HFF-Myc (cell line): ENCODE measurements at regions not wholly inside any gene's neighbourhood (a gene's known extent, or its start where the extent isn't known, plus 50 kb on each side); places are given as distances from the start of the nearest gene placed in this dataset.
A peak's percentile ranks its signal among the peaks of the same experiment; 100 is the strongest.

Source experiments
- DNase-seq: peaks from one replicate; pipeline ENCODE4 v3.0.0-alpha.2; 2011; ENCODE audit warnings: low read depth; ENCODE audit errors: extremely low read depth
- H3K4me3 ChIP-seq: replicated peaks from 2 replicates; pipeline ENCODE4 v1.5.1; 2011; ENCODE audit warnings: low read depth, mild to moderate bottlenecking, control low read depth, low read length
- TF ChIP-seq, protein P1 (sequence below): IDR thresholded peaks from 2 replicates; pipeline ENCODE4 v1.5.1; 2012; ENCODE audit warnings: mild to moderate bottlenecking, low read depth, low read length, control low read depth; ENCODE audit errors: missing control alignments

DNA sequence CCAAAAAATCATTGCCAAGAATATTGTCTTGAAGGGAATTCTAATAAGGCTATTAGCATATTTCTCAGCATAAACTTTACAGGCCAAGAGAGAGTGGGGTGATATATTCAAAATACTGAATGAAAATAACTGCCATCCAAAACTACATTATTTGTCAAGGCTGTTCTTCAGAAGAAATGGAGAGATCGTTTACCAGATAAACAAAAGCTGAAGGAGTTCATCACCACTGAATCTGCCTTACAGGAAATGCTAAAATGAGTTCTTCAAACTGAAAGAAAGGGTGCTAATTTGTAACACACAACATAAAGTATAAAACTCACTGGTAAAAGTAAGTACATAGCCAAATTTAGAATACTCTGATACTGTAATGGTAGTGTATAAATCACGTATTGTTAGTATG lies 517.0 kb downstream of the TENT5A start:
- no peak for DNase-seq
- TF ChIP-seq, protein P1, sequence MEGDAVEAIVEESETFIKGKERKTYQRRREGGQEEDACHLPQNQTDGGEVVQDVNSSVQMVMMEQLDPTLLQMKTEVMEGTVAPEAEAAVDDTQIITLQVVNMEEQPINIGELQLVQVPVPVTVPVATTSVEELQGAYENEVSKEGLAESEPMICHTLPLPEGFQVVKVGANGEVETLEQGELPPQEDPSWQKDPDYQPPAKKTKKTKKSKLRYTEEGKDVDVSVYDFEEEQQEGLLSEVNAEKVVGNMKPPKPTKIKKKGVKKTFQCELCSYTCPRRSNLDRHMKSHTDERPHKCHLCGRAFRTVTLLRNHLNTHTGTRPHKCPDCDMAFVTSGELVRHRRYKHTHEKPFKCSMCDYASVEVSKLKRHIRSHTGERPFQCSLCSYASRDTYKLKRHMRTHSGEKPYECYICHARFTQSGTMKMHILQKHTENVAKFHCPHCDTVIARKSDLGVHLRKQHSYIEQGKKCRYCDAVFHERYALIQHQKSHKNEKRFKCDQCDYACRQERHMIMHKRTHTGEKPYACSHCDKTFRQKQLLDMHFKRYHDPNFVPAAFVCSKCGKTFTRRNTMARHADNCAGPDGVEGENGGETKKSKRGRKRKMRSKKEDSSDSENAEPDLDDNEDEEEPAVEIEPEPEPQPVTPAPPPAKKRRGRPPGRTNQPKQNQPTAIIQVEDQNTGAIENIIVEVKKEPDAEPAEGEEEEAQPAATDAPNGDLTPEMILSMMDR = no peak
- no peak overlapping the region for H3K4me3 ChIP-seq

DNA sequence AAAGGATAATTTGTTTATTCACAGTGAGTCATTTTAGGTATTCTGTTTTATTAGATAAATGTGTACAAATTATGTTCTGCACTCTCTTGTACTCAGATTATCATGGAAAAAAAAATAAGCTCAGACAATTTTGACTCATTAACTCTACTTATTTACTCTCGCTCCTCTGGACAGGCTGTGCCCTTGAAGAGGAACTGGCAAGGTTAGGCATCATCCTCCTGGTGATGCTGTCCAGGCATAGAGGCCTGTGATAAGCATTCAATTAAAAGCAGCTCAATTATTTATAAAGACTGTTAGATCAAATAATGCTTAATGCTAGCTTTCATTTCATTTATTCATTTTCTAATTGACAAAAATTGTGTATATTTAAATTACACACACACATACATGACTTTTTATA lies 518.5 kb downstream of the TENT5A start:
- DNase-seq = no peak
- TF ChIP-seq, protein P1 = no peak

GRCh38 chr6:81228912-81229555 lies 523.4 kb downstream of the TENT5A start:
- TF ChIP-seq, protein P1 = no peak
- no peak overlapping the region for H3K4me3 ChIP-seq
- DNase-seq = peak; percentile 16

More for the DNA sequence above, 518.5 kb downstream of the TENT5A start:
- no peak overlapping the region for H3K4me3 ChIP-seq

- DNase-seq = no peak
- TF ChIP-seq, protein P1 = no peak
- no peak overlapping the region for H3K4me3 ChIP-seq
These were observed 525.5 kb downstream of the TENT5A start for GRCh38 chr6:81226957-81227356.

- TF ChIP-seq, protein P1 = no peak
- no peak for DNase-seq
These were observed 535.8 kb downstream of the TENT5A start for GRCh38 chr6:81216668-81217067.

GRCh38 chr6:81215092-81215432 lies 537.4 kb downstream of the TENT5A start:
- H3K4me3 ChIP-seq = no peak overlapping the region
- no peak for DNase-seq
- TF ChIP-seq, protein P1 = no peak

More at GRCh38 chr6:81216668-81217067, 535.8 kb downstream of the TENT5A start:
- H3K4me3 ChIP-seq = no peak overlapping the region

GRCh38 chr6:81214414-81215091 lies 537.9 kb downstream of the TENT5A start:
- no peak overlapping the region for H3K4me3 ChIP-seq
- TF ChIP-seq, protein P1 = no peak
- DNase-seq = no peak
